A549 (cell line): ENCODE measurements at regions not wholly inside any gene's neighbourhood (a gene's known extent, or its start where the extent isn't known, plus 50 kb on each side); places are given as distances from the start of the nearest gene placed in this dataset.

Source experiments
- ATAC-seq, 2 experiments: fragments of 200-7000 bp in 1 of 2; fragments of >200 bp in 1 of 2; cut with Nextera tagmentation in 1 of 2; cut with Tn5 transposase in 1 of 2; 3 replicates each; pipeline versions ENCODE4 v1.8.0 to v1.9.1; 2018 to 2020; ENCODE audit warnings: mild to moderate bottlenecking in 1 of 2, moderate library complexity in 1 of 2
- CTCF ChIA-PET: fragments of 300-600 bp; sonication (Branson Sonifier 250); formaldehyde crosslinking; extraction: SDS; loops from one replicate; lab custom pipeline; 2021; ENCODE audit warnings: antibody characterized with exemption, inconsistent platforms; lab: Yijun Ruan, JAX
- POLR2A ChIA-PET: fragments of 350-600 bp; formaldehyde crosslinking; extraction: SDS; loops from one replicate; lab custom pipeline; 2021; ENCODE audit warnings: antibody characterized with exemption, inconsistent platforms; lab: Yijun Ruan, JAX
- DNase-seq, 2 experiments: peaks; one replicate each; pipeline versions ENCODE4 v3.0.0 to v3.0.0-alpha.2; 2011 to 2016; ENCODE audit warnings: low read depth in 1 of 2, low spot score in 1 of 2
- FAIRE-seq: peaks from 2 replicates; lab custom pipeline; 2011; peaks lifted over from hg19 to GRCh38; lab: Jason Lieb, UNC
- H3K27ac ChIP-seq, 2 experiments: fragments of >200 bp; sonication (Bioruptor Twin); formaldehyde crosslinking; 3 replicates each; pipeline ENCODE4 v1.5.1; 2016 to 2017
- H3K4me1 ChIP-seq: fragments of >200 bp; sonication (Bioruptor Twin); formaldehyde crosslinking; 3 replicates; pipeline ENCODE4 v1.6.1; 2016
- H3K4me2 ChIP-seq: fragments of >200 bp; sonication (Bioruptor Twin); formaldehyde crosslinking; 3 replicates; pipeline ENCODE4 v1.6.1; 2016
- H3K4me3 ChIP-seq: fragments of >200 bp; sonication (Bioruptor Twin); formaldehyde crosslinking; 3 replicates; pipeline ENCODE4 v1.5.1; 2016
- H3K9me3 ChIP-seq: fragments of >200 bp; sonication (Bioruptor Twin); formaldehyde crosslinking; 3 replicates; pipeline ENCODE4 v1.6.1; 2016
- CHD2 ChIP-seq: fragments of 150-350 bp; IDR thresholded peaks from 2 replicates; pipeline ENCODE4 v1.6.1; 2014; ENCODE audit warnings: low read length; ENCODE audit not compliant: partially characterized antibody
- EHMT2 ChIP-seq: fragments of 200-600 bp; sonication (generic); IDR thresholded peaks from 2 replicates; pipeline ENCODE4 v1.6.1; 2016; ENCODE audit warnings: antibody characterized with exemption, low read depth, mild to moderate bottlenecking, moderate library complexity
- GATA3 ChIP-seq: IDR thresholded peaks from 2 replicates; pipeline ENCODE4 v1.6.1; 2012; ENCODE audit warnings: borderline replicate concordance
- HOXB13 ChIP-seq: fragments of 250-450 bp; sonication (Bioruptor Pico); IDR thresholded peaks from 2 replicates; pipeline ENCODE4 v1.5.0; 2020; ENCODE audit warnings: low read depth, mild to moderate bottlenecking, moderate library complexity
- HOXB5 ChIP-seq: fragments of 250-450 bp; sonication (Bioruptor Pico); IDR thresholded peaks from 2 replicates; pipeline ENCODE4 v1.5.0; 2020; ENCODE audit warnings: mild to moderate bottlenecking, moderate library complexity
- JUNB ChIP-seq: fragments of >200 bp; sonication (Bioruptor Twin); formaldehyde crosslinking; IDR thresholded peaks from 2 replicates; pipeline ENCODE4 v1.6.1; 2016
- NFE2L2 ChIP-seq: fragments of 150-350 bp; conservative IDR thresholded peaks from 2 replicates; pipeline ENCODE4 v1.6.1; 2014; ENCODE audit warnings: low read length
- NPAS2 ChIP-seq: fragments of 250-450 bp; sonication (Bioruptor Pico); IDR thresholded peaks from 2 replicates; pipeline ENCODE4 v1.8.0; 2022; ENCODE audit warnings: mild to moderate bottlenecking, moderate library complexity, borderline replicate concordance
- POLR2A ChIP-seq: IDR thresholded peaks from 2 replicates; pipeline ENCODE4 v1.6.1; 2012; ENCODE audit warnings: mild to moderate bottlenecking, low read length
- SREBF2 ChIP-seq: fragments of 450-650 bp; IDR thresholded peaks from 2 replicates; pipeline ENCODE4 v1.6.1; 2014; ENCODE audit warnings: mild to moderate bottlenecking, moderate library complexity
- TP53 ChIP-seq: fragments of 250-450 bp; sonication (Bioruptor Pico); IDR thresholded peaks from 2 replicates; pipeline ENCODE4 v1.5.0; 2021; ENCODE audit warnings: mild to moderate bottlenecking, moderate library complexity
- WGBS: methylation state at CpG from one replicate; pipeline ENCODE4 v1.1.6; 2017; ENCODE audit errors: missing lambda C conversion rate; 5-methylcytosine and 5-hydroxymethylcytosine counted together
- TF ChIP-seq, protein P1 (sequence below): fragments of >200 bp; sonication (Bioruptor Twin); formaldehyde crosslinking; IDR thresholded peaks from 3 replicates; pipeline ENCODE4 v1.5.1; 2016
- TF ChIP-seq, protein P2 (sequence below): IDR thresholded peaks from 2 replicates; pipeline ENCODE4 v1.6.1; 2012
- TF ChIP-seq, protein P3 (sequence below): fragments of >200 bp; sonication (Bioruptor Twin); formaldehyde crosslinking; IDR thresholded peaks from 3 replicates; pipeline ENCODE4 v1.6.1; 2016
- TF ChIP-seq, protein P4 (sequence below): fragments of 250-450 bp; sonication (Bioruptor Pico); IDR thresholded peaks from 2 replicates; pipeline ENCODE4 v1.5.0; 2020; ENCODE audit warnings: low read depth, mild to moderate bottlenecking, moderate library complexity
- TF ChIP-seq, protein P5 (sequence below): fragments of 250-450 bp; sonication (Bioruptor Pico); IDR thresholded peaks from 2 replicates; pipeline ENCODE4 v1.5.0; 2021; ENCODE audit warnings: mild to moderate bottlenecking, moderate library complexity, borderline replicate concordance
- TF ChIP-seq, protein P6 (sequence below): fragments of 450-650 bp; IDR thresholded peaks from 2 replicates; pipeline ENCODE4 v1.6.1; 2014; ENCODE audit warnings: antibody characterized with exemption

DNA sequence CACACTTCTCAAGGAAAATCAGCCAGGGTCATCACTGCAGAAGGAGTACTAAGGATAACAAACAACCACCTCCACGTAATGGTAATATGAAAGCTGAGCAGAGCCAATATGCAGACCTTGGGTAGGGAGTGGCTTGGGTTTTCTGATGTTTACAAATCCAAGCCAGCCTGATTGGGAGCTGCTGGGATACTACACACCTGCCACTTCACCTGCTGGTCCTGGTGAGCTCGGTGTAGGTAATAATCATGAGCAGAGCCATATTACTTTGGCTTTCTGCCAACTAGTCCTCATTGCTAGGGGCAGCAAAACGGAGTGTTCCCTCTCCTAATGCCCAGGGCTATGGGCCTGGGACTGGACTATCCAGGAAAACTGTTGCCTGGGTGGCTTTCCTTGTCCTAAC, 433.5 kb upstream of the PPP2R3A start (continued):
- TF ChIP-seq, protein P1, sequence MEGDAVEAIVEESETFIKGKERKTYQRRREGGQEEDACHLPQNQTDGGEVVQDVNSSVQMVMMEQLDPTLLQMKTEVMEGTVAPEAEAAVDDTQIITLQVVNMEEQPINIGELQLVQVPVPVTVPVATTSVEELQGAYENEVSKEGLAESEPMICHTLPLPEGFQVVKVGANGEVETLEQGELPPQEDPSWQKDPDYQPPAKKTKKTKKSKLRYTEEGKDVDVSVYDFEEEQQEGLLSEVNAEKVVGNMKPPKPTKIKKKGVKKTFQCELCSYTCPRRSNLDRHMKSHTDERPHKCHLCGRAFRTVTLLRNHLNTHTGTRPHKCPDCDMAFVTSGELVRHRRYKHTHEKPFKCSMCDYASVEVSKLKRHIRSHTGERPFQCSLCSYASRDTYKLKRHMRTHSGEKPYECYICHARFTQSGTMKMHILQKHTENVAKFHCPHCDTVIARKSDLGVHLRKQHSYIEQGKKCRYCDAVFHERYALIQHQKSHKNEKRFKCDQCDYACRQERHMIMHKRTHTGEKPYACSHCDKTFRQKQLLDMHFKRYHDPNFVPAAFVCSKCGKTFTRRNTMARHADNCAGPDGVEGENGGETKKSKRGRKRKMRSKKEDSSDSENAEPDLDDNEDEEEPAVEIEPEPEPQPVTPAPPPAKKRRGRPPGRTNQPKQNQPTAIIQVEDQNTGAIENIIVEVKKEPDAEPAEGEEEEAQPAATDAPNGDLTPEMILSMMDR = no peak
- no peak for TF ChIP-seq NPAS2 (CRISPR knock-in tag)
- TF ChIP-seq, protein P2, sequence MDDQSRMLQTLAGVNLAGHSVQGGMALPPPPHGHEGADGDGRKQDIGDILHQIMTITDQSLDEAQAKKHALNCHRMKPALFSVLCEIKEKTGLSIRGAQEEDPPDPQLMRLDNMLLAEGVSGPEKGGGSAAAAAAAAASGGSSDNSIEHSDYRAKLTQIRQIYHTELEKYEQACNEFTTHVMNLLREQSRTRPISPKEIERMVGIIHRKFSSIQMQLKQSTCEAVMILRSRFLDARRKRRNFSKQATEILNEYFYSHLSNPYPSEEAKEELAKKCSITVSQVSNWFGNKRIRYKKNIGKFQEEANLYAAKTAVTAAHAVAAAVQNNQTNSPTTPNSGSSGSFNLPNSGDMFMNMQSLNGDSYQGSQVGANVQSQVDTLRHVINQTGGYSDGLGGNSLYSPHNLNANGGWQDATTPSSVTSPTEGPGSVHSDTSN = no peak

DNA sequence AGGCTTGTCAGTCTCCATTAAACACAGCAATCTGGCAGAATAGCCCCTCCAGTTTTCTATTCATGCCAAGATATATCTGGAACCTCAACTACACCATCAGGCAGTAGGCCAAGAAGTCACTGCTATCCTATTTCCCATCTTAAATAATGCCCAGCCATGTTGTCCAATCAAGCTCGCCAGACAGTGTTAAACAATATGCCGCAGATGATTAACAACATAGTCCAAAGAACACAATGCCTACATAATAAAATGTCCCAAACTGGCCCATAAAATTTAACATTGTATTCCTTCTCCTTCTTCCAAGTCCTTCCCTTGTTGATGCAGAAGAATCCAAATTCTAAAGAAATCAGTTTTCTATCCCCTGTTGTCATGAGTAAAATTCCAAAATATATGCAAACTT, 427.4 kb upstream of the PPP2R3A start:
- ChIA-PET CTCF (no interaction called here), POLR2A (no interaction called here)
- ATAC-seq (no peak), FAIRE-seq (no peak), DNase-seq (no peak)
- no peaks in the 10 kb centered on the region for H3K9me3 ChIP-seq
- no peak overlapping the region for H3K27ac ChIP-seq
- no peak overlapping the region for H3K4me2 ChIP-seq
- H3K4me3 ChIP-seq = no peak overlapping the region
- no peaks in the 10 kb centered on the region for H3K4me1 ChIP-seq
- TF ChIP-seq, protein P3, sequence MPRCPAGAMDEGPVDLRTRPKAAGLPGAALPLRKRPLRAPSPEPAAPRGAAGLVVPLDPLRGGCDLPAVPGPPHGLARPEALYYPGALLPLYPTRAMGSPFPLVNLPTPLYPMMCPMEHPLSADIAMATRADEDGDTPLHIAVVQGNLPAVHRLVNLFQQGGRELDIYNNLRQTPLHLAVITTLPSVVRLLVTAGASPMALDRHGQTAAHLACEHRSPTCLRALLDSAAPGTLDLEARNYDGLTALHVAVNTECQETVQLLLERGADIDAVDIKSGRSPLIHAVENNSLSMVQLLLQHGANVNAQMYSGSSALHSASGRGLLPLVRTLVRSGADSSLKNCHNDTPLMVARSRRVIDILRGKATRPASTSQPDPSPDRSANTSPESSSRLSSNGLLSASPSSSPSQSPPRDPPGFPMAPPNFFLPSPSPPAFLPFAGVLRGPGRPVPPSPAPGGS = no peak
- TF ChIP-seq GATA3 (no peak), HOXB5 (no peak), SREBF2 (no peak), HOXB13 (no peak), CHD2 (no peak), EHMT2 (no peak), POLR2A (no peak), TP53 (CRISPR knock-in tag) (no peak), NFE2L2 (no peak), JUNB (no peak)
- TF ChIP-seq, protein P4, sequence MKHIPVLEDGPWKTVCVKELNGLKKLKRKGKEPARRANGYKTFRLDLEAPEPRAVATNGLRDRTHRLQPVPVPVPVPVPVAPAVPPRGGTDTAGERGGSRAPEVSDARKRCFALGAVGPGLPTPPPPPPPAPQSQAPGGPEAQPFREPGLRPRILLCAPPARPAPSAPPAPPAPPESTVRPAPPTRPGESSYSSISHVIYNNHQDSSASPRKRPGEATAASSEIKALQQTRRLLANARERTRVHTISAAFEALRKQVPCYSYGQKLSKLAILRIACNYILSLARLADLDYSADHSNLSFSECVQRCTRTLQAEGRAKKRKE = no peak
- TF ChIP-seq, protein P2 = no peak
- TF ChIP-seq, protein P1 = no peak
- TF ChIP-seq, protein P5, sequence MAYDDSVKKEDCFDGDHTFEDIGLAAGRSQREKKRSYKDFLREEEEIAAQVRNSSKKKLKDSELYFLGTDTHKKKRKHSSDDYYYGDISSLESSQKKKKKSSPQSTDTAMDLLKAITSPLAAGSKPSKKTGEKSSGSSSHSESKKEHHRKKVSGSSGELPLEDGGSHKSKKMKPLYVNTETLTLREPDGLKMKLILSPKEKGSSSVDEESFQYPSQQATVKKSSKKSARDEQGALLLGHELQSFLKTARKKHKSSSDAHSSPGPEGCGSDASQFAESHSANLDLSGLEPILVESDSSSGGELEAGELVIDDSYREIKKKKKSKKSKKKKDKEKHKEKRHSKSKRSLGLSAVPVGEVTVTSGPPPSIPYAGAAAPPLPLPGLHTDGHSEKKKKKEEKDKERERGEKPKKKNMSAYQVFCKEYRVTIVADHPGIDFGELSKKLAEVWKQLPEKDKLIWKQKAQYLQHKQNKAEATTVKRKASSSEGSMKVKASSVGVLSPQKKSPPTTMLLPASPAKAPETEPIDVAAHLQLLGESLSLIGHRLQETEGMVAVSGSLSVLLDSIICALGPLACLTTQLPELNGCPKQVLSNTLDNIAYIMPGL = no peak
- TF ChIP-seq, protein P6, sequence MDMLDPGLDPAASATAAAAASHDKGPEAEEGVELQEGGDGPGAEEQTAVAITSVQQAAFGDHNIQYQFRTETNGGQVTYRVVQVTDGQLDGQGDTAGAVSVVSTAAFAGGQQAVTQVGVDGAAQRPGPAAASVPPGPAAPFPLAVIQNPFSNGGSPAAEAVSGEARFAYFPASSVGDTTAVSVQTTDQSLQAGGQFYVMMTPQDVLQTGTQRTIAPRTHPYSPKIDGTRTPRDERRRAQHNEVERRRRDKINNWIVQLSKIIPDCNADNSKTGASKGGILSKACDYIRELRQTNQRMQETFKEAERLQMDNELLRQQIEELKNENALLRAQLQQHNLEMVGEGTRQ = no peak
- WGBS = 4% methylated on average over 2 of the region's 2 CpGs
